Fibroblast of peridontal ligament (primary cell): ENCODE measurements at regions not wholly inside any gene's neighbourhood (a gene's known extent, or its start where the extent isn't known, plus 50 kb on each side); places are given as distances from the start of the nearest gene placed in this dataset.

Experiments used
- DNase-seq: peaks from one replicate; pipeline ENCODE4 v3.0.0-alpha.2; 2010; ENCODE audit errors: extremely low read depth

GRCh38 chr12:93015871-93016751 lies 87.0 kb upstream of the EEA1 start:
- DNase-seq = no peak

DNA sequence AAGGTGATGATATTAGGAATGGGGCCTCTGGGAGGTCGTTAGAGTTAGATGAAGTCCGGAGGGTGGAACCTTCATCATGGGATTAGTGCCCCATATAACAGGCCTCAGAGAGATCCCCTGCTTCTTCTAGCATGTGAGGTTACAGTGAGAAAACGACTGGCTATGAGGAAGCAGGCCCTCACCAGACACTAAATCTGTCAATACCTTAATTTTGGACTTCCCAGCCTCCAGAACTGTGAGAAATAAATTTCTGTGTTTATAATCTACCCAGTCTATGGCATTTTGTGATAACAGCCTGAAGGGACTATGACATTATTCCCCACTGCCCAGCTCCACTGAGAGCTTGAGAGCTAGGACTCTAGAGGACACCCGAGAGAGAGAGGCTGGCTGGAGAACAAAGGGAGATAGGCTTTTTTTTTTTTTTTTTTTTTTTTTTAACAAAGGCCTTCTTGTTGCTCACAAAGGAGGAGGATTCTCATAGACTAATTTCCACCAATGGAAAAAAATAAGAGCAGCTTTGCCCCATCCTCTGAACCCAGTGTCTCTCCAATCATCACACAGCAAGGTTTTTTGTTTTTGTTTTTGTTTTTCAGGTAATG lies 87.8 kb upstream of the EEA1 start:
- no peak for DNase-seq

DNA sequence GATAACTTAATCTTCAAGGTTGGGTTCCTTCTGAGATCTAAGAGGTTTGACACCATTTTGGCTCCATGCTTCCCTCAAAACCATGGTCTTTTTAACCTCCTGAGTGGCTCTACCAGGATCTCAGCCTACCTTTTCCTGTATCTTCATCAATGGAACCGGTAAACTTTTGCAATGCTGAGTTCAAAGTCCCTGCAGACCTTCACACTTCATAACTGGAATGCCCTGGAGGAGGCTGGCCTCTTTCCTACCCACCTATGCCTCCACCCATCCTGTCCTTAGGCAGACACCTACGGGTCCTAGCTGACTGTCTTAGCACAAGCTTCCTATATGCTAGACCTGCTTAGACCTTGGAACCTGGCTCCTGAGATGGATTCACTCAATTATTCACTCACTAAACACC lies 89.5 kb upstream of the EEA1 start:
- no peak for DNase-seq

DNA sequence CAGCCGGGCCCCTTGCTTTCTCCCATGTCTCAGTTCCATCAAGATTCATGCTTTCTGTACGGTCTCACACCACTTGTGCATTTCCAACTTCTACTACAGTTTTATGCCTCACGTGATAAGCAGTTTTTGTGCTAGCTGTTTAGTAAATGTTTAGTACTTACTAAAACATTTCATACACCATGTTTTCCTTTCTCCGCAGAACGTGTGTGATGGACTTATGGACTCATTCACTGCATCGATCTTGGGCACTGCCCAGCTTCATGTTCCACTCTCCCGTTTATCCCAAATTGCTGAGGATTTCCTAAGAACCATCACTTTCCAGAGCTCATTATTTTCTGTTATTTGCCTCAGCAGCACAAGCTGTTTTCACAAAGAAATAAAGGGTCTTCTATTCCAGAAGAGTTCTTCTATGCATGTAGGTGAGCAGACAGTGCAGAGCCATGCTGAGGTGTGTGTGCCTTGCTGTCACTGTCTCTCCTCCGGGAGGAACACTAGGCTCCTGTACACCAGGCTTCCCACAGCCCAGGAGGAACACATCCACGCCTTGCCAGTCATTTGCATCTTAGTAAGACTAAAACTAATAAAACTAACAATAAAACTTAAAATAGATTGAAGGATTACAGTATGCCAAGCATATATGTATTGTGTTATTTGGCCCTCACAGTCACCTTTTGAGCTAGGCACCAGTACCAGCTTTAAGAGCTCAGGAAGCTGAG lies 90.3 kb upstream of the EEA1 start:
- DNase-seq = no peak

- DNase-seq = no peak
These were observed 91.0 kb upstream of the EEA1 start for GRCh38 chr12:93019975-93020630.

GRCh38 chr12:93020631-93021597 lies 91.8 kb upstream of the EEA1 start:
- DNase-seq = no peak

DNA sequence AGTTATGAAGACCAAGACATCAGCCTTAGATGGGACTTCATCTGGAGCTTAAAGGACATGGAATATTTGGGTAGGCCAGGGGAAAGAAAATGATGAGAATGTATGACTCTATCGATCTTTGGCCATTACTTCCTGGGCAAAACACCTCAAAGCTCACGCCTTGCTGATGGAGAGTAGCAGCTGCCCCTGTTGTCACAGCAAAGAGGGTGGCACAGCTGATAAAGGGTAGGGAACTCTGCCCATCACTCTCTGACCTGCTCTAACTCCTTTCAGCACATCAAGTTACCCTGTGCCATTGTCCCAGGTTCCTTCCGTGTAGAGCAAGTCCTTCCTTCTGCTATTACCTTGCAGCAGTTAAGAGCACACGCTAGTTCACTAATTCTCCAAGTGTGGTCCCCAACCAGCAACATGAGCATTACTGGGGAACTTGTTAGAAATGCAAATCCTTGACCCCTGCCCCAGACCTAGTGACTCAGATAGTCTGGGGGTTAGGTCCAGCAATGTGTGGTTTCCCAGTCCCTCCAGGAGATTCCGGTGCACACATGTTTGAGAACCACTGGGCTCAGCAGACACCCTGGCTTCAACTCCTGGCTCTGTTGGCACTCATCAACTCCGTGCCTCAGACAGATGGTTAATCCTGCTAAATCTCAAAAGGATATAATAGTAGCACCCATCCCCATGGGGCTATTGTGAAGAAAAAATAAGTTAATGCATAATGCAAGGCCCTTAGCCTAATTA lies 93.7 kb upstream of the EEA1 start:
- DNase-seq = peak; percentile 23

DNA sequence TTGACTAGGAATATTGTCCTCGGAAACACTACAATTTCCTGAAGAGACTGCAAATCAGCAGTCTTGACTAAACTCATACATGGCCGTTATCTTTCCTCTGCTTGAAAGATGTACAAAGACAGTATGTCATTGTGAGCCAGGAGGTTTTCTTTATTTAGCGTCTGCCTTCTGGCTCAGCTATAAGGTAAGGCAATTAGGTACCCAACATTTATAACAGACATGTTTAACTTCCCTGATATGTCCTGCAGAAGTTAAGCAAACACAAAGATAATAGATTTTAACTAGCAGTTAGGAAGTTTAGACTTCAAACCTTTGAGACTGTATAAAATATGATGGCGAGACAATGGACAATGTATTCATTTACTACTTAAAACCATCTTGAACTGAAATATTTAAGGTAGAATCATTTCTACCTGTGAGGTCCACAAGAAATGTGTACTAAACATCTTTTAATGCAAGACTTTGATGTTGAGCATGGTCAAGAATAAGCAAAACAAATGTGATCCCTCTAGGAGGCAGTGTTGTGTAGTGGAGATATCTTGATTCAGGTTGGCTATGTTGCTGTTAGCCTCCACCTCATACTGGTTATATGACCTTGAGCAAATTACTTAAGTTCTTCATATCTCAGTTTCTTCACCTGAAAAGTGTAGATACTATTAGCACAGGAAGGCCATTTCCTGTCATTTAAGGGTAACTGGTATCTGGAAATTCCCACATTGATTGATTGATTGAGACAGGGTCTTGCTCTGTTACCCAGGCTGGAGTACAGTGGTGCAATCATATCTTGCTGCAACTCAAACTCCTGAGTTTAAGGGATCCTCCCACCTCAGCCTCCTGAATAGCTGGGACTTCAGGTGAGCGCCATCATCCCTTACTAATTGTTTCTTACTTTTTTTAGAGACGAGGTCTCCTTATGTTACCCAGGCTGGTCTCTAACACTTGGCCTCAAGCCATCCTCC lies 96.3 kb upstream of the EEA1 start:
- peak; percentile 86 for DNase-seq

GRCh38 chr12:93027041-93027440 lies 97.9 kb upstream of the EEA1 start:
- no peak for DNase-seq

- no peak for DNase-seq
These were observed 100.0 kb upstream of the EEA1 start for GRCh38 chr12:93029091-93029490.

DNA sequence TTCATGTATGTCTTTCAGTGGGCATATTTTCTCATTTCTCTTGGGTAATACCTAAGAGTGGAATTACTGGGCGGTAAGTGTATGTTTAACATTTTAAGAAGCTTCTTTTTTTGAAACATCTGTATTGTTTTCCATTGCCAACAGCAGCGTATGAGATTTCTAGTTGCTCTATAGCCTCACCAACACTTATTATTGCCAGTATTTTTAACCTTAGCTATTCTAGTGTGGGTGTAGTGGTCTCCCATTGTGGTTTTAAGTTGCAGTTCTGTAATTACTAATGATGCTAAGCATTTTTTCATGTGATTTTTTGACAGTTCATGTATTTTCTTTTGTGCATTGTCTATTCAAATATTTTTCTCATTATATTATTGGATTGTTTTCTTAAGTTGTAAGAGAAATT lies 101.9 kb upstream of the EEA1 start:
- DNase-seq = no peak

DNA sequence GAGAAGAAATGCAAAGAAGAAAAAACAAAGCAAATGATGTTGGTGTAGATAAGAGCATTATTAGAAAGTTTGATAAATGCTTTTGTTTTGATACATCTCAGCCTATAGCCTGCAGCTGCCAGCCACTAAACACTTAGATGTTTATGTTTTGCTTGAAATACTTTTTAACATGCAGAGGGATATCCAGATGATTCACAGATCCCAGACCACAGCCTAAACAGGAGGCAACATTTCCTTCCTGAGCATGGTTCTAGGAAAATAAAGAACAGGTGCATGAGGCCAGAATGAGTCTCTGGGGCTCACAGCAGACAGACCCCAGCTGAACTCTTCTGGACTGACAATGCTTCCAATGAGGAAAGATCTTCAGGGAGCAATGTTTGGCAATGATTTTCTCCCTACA lies 103.7 kb upstream of the EEA1 start:
- peak; percentile 27 for DNase-seq

- no peak for DNase-seq
These were observed 104.9 kb upstream of the EEA1 start for GRCh38 chr12:93033948-93034347.

GRCh38 chr12:93039062-93039461 lies 110.0 kb upstream of the EEA1 start:
- no peak for DNase-seq

GRCh38 chr12:93039930-93040329 lies 110.8 kb upstream of the EEA1 start:
- no peak for DNase-seq

DNA sequence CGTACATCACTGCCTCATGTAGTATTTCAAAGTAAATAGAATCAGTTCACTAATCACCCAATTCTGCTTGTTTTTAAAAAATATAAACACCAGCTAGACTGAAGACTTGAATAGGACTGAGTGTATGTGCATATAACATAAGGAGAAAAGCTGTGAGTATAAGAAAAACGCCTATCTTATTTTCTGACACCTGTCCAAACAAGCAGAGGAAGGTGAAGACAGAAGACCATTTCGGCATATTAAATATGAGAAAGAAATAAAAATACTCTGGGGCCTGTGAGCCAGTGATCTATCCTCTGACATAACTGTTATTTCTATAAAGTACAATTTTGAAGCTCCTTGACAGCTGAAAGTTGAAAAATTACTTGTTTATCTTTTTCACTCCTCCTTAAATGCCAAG lies 111.3 kb upstream of the EEA1 start:
- DNase-seq = no peak

- no peak for DNase-seq
These were observed 112.3 kb upstream of the EEA1 start for GRCh38 chr12:93041416-93041815.

DNA sequence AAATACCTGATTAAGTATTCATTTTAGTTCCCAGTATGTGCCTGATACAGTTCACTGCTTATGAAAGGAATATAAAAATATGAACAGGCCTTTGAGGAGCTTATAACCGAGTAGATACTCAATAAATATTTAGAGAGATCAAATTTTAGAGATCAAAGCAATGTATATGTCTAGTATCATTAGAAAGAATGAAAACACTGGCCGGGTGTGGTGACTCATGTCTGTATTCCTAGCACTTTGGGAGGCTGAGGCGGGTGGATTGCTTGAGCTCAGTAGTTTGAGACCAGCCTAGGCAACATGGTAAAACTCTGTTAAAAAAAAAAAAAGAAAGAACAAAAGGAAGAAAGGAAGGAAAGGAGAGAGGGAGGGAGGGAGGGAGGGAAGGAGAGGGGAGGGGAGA lies 113.2 kb upstream of the EEA1 start:
- no peak for DNase-seq

GRCh38 chr12:93042684-93043083 lies 113.6 kb upstream of the EEA1 start:
- no peak for DNase-seq
